Glutamatergic neuron (in vitro differentiated cells): ENCODE measurements at regions not wholly inside any gene's neighbourhood (a gene's known extent, or its start where the extent isn't known, plus 50 kb on each side); places are given as distances from the start of the nearest gene placed in this dataset.
"Not testable (repeated sequence)": the region's sequence is repeated elsewhere in the genome, so short reads cannot be mapped to it uniquely, and the experiment has no call there.

Source experiments
- DNase-seq: peaks from one replicate; pipeline ENCODE4 v3.0.0; 2022
- H3K27ac Mint-ChIP-seq: one replicate; pipeline ENCODE4 v1.8.0; 2020; ENCODE audit warnings: mild to moderate bottlenecking, mixed read lengths, inconsistent platforms; ENCODE audit not compliant: unreplicated experiment
- H3K27me3 Mint-ChIP-seq: one replicate; pipeline ENCODE4 v1.8.0; 2020; ENCODE audit warnings: mild to moderate bottlenecking, moderate library complexity, mixed read lengths, inconsistent platforms; ENCODE audit not compliant: unreplicated experiment
- H3K36me3 Mint-ChIP-seq: one replicate; pipeline ENCODE4 v1.8.0; 2020; ENCODE audit warnings: mild to moderate bottlenecking, mixed read lengths, inconsistent platforms; ENCODE audit not compliant: unreplicated experiment
- H3K4me1 Mint-ChIP-seq: one replicate; pipeline ENCODE4 v1.8.0; 2020; ENCODE audit warnings: mild to moderate bottlenecking, low read depth, mixed read lengths, inconsistent platforms; ENCODE audit not compliant: unreplicated experiment
- H3K4me3 Mint-ChIP-seq: one replicate; pipeline ENCODE4 v1.8.0; 2020; ENCODE audit warnings: mild to moderate bottlenecking, mixed read lengths, inconsistent platforms; ENCODE audit not compliant: unreplicated experiment
- H3K9me3 Mint-ChIP-seq: one replicate; pipeline ENCODE4 v1.8.0; 2020; ENCODE audit warnings: mild to moderate bottlenecking, moderate library complexity, mixed read lengths, inconsistent platforms; ENCODE audit not compliant: unreplicated experiment
- TF ChIP-seq, protein P1 (sequence below): fragments of 200-600 bp; sonication (generic); IDR thresholded peaks from one replicate; pipeline ENCODE4 v1.5.0; 2021; ENCODE audit not compliant: partially characterized antibody, unreplicated experiment

DNA sequence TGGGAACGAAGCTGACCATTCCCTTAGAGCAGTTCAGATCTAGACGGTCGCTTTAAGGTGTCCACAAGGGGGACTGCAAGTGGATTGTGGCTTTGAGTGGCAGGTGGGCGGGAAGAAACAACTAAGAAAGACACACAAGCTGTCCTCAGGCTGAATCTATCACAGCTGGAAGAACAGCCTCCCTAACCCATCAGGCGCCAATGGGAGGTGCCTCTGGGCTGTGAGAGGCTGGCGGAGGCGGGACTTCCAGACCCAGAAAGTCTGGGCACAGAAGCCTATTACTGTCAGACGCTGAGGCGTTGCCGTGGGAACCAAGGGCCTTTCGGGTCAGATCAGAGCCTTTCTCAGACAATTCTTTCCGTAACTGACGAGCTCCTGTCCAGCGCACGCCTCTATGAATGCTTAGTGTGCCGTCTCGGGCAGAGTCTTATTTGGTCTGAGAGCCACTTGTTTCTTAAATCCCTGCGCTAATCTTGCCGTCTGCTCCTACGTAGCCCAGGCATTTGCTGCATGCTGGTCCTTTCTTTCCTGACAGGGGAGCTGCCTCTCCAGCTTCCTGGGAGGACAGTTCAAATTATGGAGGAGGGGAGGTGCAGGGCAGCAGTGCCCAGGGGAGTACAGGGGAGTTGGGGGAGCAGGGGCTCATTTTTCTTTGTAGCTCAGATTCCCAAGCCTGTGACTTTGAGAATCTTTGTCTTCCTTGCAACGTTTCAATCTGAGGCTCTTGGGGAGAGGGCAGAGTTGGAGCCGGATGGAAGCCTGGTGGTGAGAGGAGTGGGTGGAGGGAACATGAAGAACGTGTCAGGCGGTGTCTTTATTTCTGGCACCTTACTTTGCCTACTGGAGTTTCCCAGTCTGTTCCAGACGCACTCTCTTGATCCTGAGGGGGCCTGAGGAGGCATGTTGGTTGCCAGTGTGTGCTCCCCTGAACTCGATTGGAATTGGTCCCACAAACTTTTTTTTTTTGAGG is 618.7 kb downstream of the KCNJ18 start:
- TF ChIP-seq, protein P1, sequence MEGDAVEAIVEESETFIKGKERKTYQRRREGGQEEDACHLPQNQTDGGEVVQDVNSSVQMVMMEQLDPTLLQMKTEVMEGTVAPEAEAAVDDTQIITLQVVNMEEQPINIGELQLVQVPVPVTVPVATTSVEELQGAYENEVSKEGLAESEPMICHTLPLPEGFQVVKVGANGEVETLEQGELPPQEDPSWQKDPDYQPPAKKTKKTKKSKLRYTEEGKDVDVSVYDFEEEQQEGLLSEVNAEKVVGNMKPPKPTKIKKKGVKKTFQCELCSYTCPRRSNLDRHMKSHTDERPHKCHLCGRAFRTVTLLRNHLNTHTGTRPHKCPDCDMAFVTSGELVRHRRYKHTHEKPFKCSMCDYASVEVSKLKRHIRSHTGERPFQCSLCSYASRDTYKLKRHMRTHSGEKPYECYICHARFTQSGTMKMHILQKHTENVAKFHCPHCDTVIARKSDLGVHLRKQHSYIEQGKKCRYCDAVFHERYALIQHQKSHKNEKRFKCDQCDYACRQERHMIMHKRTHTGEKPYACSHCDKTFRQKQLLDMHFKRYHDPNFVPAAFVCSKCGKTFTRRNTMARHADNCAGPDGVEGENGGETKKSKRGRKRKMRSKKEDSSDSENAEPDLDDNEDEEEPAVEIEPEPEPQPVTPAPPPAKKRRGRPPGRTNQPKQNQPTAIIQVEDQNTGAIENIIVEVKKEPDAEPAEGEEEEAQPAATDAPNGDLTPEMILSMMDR: no peak
- peaks cover 12% of the 10 kb centered on the region for H3K36me3 Mint-ChIP-seq
- no peak overlapping the region for H3K27ac Mint-ChIP-seq
- peaks cover 14% of the 10 kb centered on the region for H3K9me3 Mint-ChIP-seq
- no peak overlapping the region for H3K4me3 Mint-ChIP-seq
- H3K4me1 Mint-ChIP-seq: no peaks in the 10 kb centered on the region
- no peak for DNase-seq
- peaks cover 3% of the 10 kb centered on the region for H3K27me3 Mint-ChIP-seq

DNA sequence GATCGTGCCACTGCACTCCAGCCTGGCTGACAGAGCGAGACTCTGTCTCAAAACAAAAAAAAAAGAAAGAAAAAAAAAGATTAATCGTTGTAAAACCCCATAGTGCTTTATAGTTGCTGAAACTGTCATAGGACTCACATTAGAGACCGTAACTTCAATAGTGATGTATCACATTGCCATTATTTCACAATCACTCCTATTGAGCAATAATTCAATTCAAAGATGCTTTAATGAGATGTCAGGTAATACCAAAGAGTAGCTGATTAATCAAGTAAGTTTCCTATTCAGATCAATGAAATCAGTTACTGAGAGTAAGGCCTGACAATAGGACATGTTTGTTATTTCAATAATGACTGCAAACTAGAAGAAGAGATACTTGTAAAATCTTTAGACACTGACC is 628.7 kb downstream of the KCNJ18 start:
- H3K27me3 Mint-ChIP-seq, H3K4me1 Mint-ChIP-seq, H3K27ac Mint-ChIP-seq, H3K4me3 Mint-ChIP-seq, DNase-seq, H3K36me3 Mint-ChIP-seq: not testable (repeated sequence)
- peaks cover 25% of the 10 kb centered on the region for H3K9me3 Mint-ChIP-seq

DNA sequence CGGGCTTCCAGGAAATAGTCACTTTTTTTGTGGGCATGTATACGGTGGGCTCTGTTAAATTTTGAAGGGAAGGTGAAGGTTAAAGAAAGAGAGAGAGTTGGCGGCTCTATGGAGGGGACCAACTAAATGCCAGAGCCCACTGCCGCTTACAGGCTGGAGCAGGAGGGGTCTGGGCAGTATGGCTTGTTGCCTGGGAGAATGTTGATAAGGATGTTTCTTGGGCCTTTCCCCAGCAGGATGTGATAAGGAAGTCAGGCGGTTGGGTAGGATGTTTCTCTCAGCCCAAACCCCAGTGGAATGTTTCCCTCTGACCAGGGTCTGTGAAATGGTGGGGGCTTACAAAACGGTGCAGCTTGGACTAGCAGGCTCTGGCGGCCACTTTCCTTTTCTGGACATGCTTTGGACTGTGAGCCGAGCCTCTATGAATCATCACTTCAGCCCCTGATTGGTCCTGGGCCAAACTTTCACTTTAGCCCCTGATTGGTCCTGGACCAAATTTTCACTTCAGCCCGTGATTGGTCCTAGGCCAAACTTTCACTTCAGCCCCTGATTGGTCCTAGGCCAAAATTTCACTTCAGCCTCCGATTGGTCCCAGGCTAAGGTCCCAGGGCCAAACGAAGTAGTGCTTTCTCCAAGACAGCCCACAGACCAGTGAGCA is 630.7 kb downstream of the KCNJ18 start:
- H3K36me3 Mint-ChIP-seq, H3K4me3 Mint-ChIP-seq, H3K27ac Mint-ChIP-seq, H3K27me3 Mint-ChIP-seq, H3K4me1 Mint-ChIP-seq, DNase-seq: not testable (repeated sequence)
- H3K9me3 Mint-ChIP-seq: peaks cover 23% of the 10 kb centered on the region

DNA sequence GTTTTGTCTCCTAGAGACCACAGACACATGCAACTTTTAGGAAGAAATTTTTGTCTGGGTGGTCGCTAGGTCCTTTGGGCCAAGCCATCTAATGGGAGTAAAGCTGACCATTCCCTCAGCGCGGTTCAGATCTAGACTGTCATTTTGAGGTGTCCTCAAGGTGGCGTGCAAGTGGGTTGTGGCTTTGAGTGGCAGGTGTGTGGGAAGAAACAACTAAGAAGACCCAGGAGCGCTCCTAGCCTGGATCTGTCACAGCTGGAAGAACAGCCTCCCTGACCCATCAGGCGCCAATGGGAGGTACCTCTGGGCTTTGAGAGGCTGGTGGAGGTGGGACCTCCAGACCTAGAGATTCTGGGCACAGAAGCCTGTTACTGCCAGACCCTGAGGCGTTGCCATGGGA is 645.1 kb downstream of the KCNJ18 start:
- no peak for DNase-seq
- peaks cover 9% of the 10 kb centered on the region for H3K9me3 Mint-ChIP-seq
- H3K27ac Mint-ChIP-seq: no peak overlapping the region
- TF ChIP-seq, protein P1: no peak
- peaks cover 5% of the 10 kb centered on the region for H3K27me3 Mint-ChIP-seq
- H3K36me3 Mint-ChIP-seq: no peaks in the 10 kb centered on the region
- H3K4me3 Mint-ChIP-seq: no peak overlapping the region
- H3K4me1 Mint-ChIP-seq: no peaks in the 10 kb centered on the region

DNA sequence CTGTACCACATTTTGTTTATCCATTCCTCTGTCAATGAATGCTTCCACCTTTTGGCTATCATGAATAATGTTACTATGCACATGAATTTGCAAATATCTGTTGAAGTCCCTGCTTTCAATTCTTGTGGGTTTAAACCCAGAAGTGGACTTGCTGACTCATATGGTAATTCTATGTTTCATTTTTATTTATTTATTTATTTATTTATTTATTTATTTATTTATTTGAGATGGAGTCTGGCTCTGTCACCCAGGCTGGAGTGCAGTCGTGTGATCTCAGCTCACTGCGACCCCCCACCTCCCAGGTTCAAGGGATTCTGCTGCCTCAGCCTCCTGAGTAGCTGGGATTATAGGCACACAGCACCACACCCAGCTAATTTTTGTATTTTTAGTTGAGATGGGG is 664.3 kb downstream of the KCNJ18 start:
- H3K4me1 Mint-ChIP-seq, H3K4me3 Mint-ChIP-seq, DNase-seq, H3K27me3 Mint-ChIP-seq, H3K36me3 Mint-ChIP-seq, H3K9me3 Mint-ChIP-seq, H3K27ac Mint-ChIP-seq: not testable (repeated sequence)

DNA sequence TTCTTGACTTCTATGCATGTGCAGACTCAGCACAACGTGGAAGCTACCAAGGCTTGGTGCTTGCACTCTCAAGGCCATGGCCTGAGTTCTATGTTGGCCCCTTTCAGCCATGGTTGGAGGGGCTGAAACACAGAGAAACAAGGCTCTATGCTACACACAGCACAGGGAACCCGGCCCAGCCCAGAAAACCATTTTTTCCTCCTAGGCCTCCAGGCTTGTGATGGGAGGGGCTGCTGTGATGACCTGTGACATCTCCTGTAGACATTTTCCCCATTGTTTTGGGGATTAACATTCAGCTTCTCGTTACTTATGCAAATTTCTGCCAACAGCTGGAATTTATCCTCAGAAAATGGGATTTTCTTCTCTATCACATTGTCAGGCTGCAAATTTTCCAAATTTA is 678.7 kb downstream of the KCNJ18 start:
- not testable (repeated sequence) for H3K27me3 Mint-ChIP-seq, H3K4me1 Mint-ChIP-seq, H3K27ac Mint-ChIP-seq, DNase-seq, H3K4me3 Mint-ChIP-seq
- Mint-ChIP-seq H3K36me3 (peaks cover 11% of the 10 kb centered on the region), H3K9me3 (peaks cover 16% of the 10 kb centered on the region)

DNA sequence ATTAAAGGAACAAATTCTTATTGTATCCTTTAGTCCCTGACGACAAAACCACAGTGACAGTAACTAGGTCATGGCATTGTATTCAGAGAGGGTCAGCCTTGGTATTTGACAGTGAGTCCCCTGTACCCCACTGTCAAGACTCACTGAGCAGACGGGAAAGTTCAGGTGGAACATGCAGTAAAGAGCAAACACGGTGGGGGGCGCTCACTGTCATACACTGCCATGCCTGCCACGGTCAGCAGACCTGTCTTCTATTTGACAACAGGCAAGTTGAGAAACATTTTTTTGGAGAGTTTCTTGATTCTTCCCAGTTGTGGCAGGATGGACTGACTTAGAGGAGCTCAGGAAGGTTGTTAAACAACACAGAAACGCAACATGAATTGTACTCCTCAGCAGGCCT is 681.6 kb downstream of the KCNJ18 start:
- H3K4me3 Mint-ChIP-seq: no peak overlapping the region
- H3K27me3 Mint-ChIP-seq: peaks cover 7% of the 10 kb centered on the region
- H3K36me3 Mint-ChIP-seq: peaks cover 11% of the 10 kb centered on the region
- peaks cover 14% of the 10 kb centered on the region for H3K9me3 Mint-ChIP-seq
- DNase-seq: no peak
- H3K27ac Mint-ChIP-seq: no peak overlapping the region
- H3K4me1 Mint-ChIP-seq: no peaks in the 10 kb centered on the region
- TF ChIP-seq, protein P1: no peak
